HEK293 (cell line): ENCODE measurements at regions not wholly inside any gene's neighbourhood (a gene's known extent, or its start where the extent isn't known, plus 50 kb on each side); places are given as distances from the start of the nearest gene placed in this dataset.

Experiments
- CTCF ChIA-PET: fragments of 350-600 bp; formaldehyde crosslinking; extraction: SDS; loops from one replicate; lab custom pipeline; 2021; ENCODE audit warnings: antibody characterized with exemption; lab: Yijun Ruan, JAX
- POLR2A ChIA-PET: fragments of 300-600 bp; formaldehyde crosslinking; extraction: SDS; loops from one replicate; lab custom pipeline; 2020; ENCODE audit warnings: antibody characterized with exemption, inconsistent platforms; lab: Yijun Ruan, JAX
- H3K27ac ChIP-seq: fragments of 200-500 bp; sonication (Bioruptor generic); 2 replicates; pipeline ENCODE4 v1.5.1; 2014; ENCODE audit warnings: low read depth, low read length, control low read depth, inconsistent platforms; ENCODE audit errors: extremely low read depth
- H3K36me3 ChIP-seq, 2 experiments: fragments of 200-500 bp in 1 of 2; sonication (Bioruptor generic) in 1 of 2; 1 replicate in 1 of 2; 2 replicates in 1 of 2; pipeline ENCODE4 v1.5.1; 2014 to 2017; ENCODE audit warnings: inconsistent platforms in 2 of 2, low read length in 2 of 2; ENCODE audit not compliant: control insufficient read depth in 2 of 2, insufficient read depth in 1 of 2
- H3K4me1 ChIP-seq: fragments of 200-500 bp; sonication (Bioruptor generic); 2 replicates; pipeline ENCODE4 v1.5.1; 2014; ENCODE audit warnings: mild to moderate bottlenecking, low read length, inconsistent platforms; ENCODE audit not compliant: control insufficient read depth, insufficient read depth
- H3K4me3 ChIP-seq: 2 replicates; pipeline ENCODE4 v1.5.1; 2011; ENCODE audit warnings: low read depth, mild to moderate bottlenecking, control low read depth, low read length, moderate library complexity
- H3K9me3 ChIP-seq: fragments of 200-500 bp; sonication (Bioruptor generic); 2 replicates; pipeline ENCODE4 v1.5.1; 2014; ENCODE audit warnings: low read depth, low read length, inconsistent platforms; ENCODE audit not compliant: control insufficient read depth, insufficient read depth
- AEBP2 ChIP-seq: fragments of 450-650 bp; formaldehyde crosslinking; IDR thresholded peaks from 2 replicates; pipeline ENCODE4 v1.5.1; 2016; ENCODE audit warnings: missing biosample characterization, missing genetic modification characterization, borderline replicate concordance
- ATF2 ChIP-seq: fragments of 450-650 bp; formaldehyde crosslinking; IDR thresholded peaks from 2 replicates; pipeline ENCODE4 v1.5.1; 2016; ENCODE audit warnings: missing biosample characterization, missing genetic modification characterization, low read depth
- INSM2 ChIP-seq: fragments of 450-650 bp; formaldehyde crosslinking; IDR thresholded peaks from 2 replicates; pipeline ENCODE4 v1.5.1; 2016; ENCODE audit warnings: missing biosample characterization, missing genetic modification characterization
- KLF17 ChIP-seq: fragments of 450-650 bp; formaldehyde crosslinking; IDR thresholded peaks from 2 replicates; pipeline ENCODE4 v1.5.1; 2016; ENCODE audit warnings: missing biosample characterization, missing genetic modification characterization
- SP2 ChIP-seq: fragments of 450-650 bp; formaldehyde crosslinking; IDR thresholded peaks from 2 replicates; pipeline ENCODE4 v1.5.1; 2016; ENCODE audit warnings: missing biosample characterization, missing genetic modification characterization
- TSHZ1 ChIP-seq: fragments of 450-650 bp; formaldehyde crosslinking; IDR thresholded peaks from 2 replicates; pipeline ENCODE4 v1.5.1; 2016; ENCODE audit warnings: missing biosample characterization, missing genetic modification characterization, borderline replicate concordance
- ZBTB48 ChIP-seq: fragments of 450-650 bp; formaldehyde crosslinking; IDR thresholded peaks from 2 replicates; pipeline ENCODE4 v1.5.1; 2016; ENCODE audit warnings: missing biosample characterization, missing genetic modification characterization
- ZEB2 ChIP-seq: fragments of 450-650 bp; formaldehyde crosslinking; IDR thresholded peaks from 2 replicates; pipeline ENCODE4 v1.5.1; 2016; ENCODE audit warnings: missing biosample characterization, missing genetic modification characterization
- ZNF10 ChIP-seq: fragments of 450-650 bp; formaldehyde crosslinking; IDR thresholded peaks from 2 replicates; pipeline ENCODE4 v1.5.1; 2017; ENCODE audit warnings: missing biosample characterization, missing genetic modification characterization
- ZNF121 ChIP-seq: fragments of 450-650 bp; formaldehyde crosslinking; IDR thresholded peaks from 2 replicates; pipeline ENCODE4 v1.5.1; 2016; ENCODE audit warnings: missing biosample characterization, missing genetic modification characterization
- ZNF175 ChIP-seq: fragments of 450-650 bp; formaldehyde crosslinking; IDR thresholded peaks from 2 replicates; pipeline ENCODE4 v1.5.1; 2016; ENCODE audit warnings: missing biosample characterization, missing genetic modification characterization
- ZNF211 ChIP-seq: fragments of 450-650 bp; formaldehyde crosslinking; IDR thresholded peaks from 2 replicates; pipeline ENCODE4 v1.5.1; 2016; ENCODE audit warnings: low read depth, missing biosample characterization, missing genetic modification characterization
- ZNF335 ChIP-seq: fragments of 450-650 bp; formaldehyde crosslinking; conservative IDR thresholded peaks from 2 replicates; pipeline ENCODE4 v1.5.1; 2016; ENCODE audit warnings: missing biosample characterization, missing genetic modification characterization
- ZNF37A ChIP-seq: fragments of 450-650 bp; IDR thresholded peaks from 2 replicates; pipeline ENCODE4 v1.5.1; 2018; ENCODE audit warnings: missing biosample characterization, missing genetic modification characterization
- ZNF416 ChIP-seq: fragments of 450-650 bp; formaldehyde crosslinking; IDR thresholded peaks from 2 replicates; pipeline ENCODE4 v1.5.1; 2016; ENCODE audit warnings: missing biosample characterization, missing genetic modification characterization
- ZNF571 ChIP-seq: fragments of 450-650 bp; formaldehyde crosslinking; IDR thresholded peaks from 2 replicates; pipeline ENCODE4 v1.5.0; 2017; ENCODE audit warnings: missing biosample characterization, missing genetic modification characterization
- ZNF623 ChIP-seq: fragments of 450-650 bp; formaldehyde crosslinking; IDR thresholded peaks from 2 replicates; pipeline ENCODE4 v1.5.1; 2016; ENCODE audit warnings: missing biosample characterization, missing genetic modification characterization
- ZNF664 ChIP-seq: fragments of 450-650 bp; formaldehyde crosslinking; IDR thresholded peaks from 2 replicates; pipeline ENCODE4 v1.5.1; 2016; ENCODE audit warnings: missing biosample characterization, missing genetic modification characterization
- ZNF692 ChIP-seq: fragments of 450-650 bp; formaldehyde crosslinking; IDR thresholded peaks from 2 replicates; pipeline ENCODE4 v1.5.1; 2016; ENCODE audit warnings: missing biosample characterization, missing genetic modification characterization
- ZNF785 ChIP-seq: fragments of 450-650 bp; formaldehyde crosslinking; IDR thresholded peaks from 2 replicates; pipeline ENCODE4 v1.5.1; 2016; ENCODE audit warnings: missing biosample characterization, missing genetic modification characterization

GRCh38 chr6:145208474-145208873 lies 526.8 kb downstream of the EPM2A start:
- H3K36me3 ChIP-seq = no peaks in the 10 kb centered on the region
- H3K27ac ChIP-seq = no peak overlapping the region
- no peaks in the 10 kb centered on the region for H3K4me1 ChIP-seq
- POLR2A ChIA-PET = no interaction called here
- TF ChIP-seq ZNF416 (tag by site-specific recombination) = no peak
- no peak for TF ChIP-seq ZNF10 (tag by site-specific recombination)
- peak; percentile 62; the same call in 1 of the 2 replicates for TF ChIP-seq ATF2 (tag by site-specific recombination)
- TF ChIP-seq ZNF121 (tag by site-specific recombination) = no peak
- TF ChIP-seq ZBTB48 = no peak
- TF ChIP-seq TSHZ1 = no peak
- TF ChIP-seq ZNF37A (tag by site-specific recombination) = no peak
- TF ChIP-seq ZNF664 (tag by site-specific recombination) = no peak
- TF ChIP-seq, all 188 proteins: peak for 1
- H3K9me3 ChIP-seq = no peaks in the 10 kb centered on the region
- CTCF ChIA-PET = interaction anchor here (0.6 kb wide), 1 partner anchor 115 kb away, joined by 3 read pairs; no protein-coding TSS in a partner anchor
- no peak overlapping the region for H3K4me3 ChIP-seq

GRCh38 chr6:145209272-145209671 lies 526.0 kb downstream of the EPM2A start:
- H3K4me3 ChIP-seq = no peak overlapping the region
- H3K36me3 ChIP-seq = no peaks in the 10 kb centered on the region
- TF ChIP-seq AEBP2 (tag by site-specific recombination) (no peak), KLF17 (tag by site-specific recombination) (no peak), ZNF692 (tag by site-specific recombination) (no peak), ZNF211 (no peak), ATF2 (tag by site-specific recombination) (peak; percentile 38; the same call in 1 of the 2 replicates), ZNF623 (no peak), SP2 (tag by site-specific recombination) (no peak), ZNF571 (tag by site-specific recombination) (no peak), ZEB2 (tag by site-specific recombination) (no peak), ZNF335 (peak; percentile 40; the same call in 1 of the 2 replicates), ZNF416 (tag by site-specific recombination) (no peak), INSM2 (tag by site-specific recombination) (no peak), ZNF785 (no peak), ZNF175 (tag by site-specific recombination) (no peak)
- no peak overlapping the region for H3K27ac ChIP-seq
- no peaks in the 10 kb centered on the region for H3K4me1 ChIP-seq
- ChIA-PET CTCF (no interaction called here), POLR2A (no interaction called here)
- H3K9me3 ChIP-seq = no peaks in the 10 kb centered on the region
